Large intestine (tissue), 3 donors: ENCODE measurements at regions not wholly inside any gene's neighbourhood (a gene's known extent, or its start where the extent isn't known, plus 50 kb on each side); places are given as distances from the start of the nearest gene placed in this dataset.

Experiments
- DNase-seq, 2 donors: peaks; one replicate each; pipeline versions ENCODE4 v3.0.0 to v3.0.0-alpha.2; 2013
- H3K27ac ChIP-seq: one replicate; pipeline ENCODE4 v1.5.1; 2013; ENCODE audit warnings: low read length
- H3K27me3 ChIP-seq: 2 replicates; pipeline ENCODE4 v1.6.1; 2013; ENCODE audit warnings: low read length; ENCODE audit not compliant: control insufficient read depth, insufficient read depth
- H3K36me3 ChIP-seq: 2 replicates; pipeline ENCODE4 v1.6.1; 2013; ENCODE audit warnings: low read length; ENCODE audit not compliant: control insufficient read depth, insufficient read depth
- H3K4me1 ChIP-seq: one replicate; pipeline ENCODE4 v1.6.1; 2013; ENCODE audit warnings: low read length; ENCODE audit not compliant: control insufficient read depth, insufficient read depth
- H3K4me3 ChIP-seq: one replicate; pipeline ENCODE4 v1.5.1; 2013; ENCODE audit warnings: low read length
- H3K9me3 ChIP-seq: one replicate; pipeline ENCODE4 v1.6.1; 2013; ENCODE audit warnings: mild to moderate bottlenecking, low read depth, low read length, moderate library complexity; ENCODE audit not compliant: control insufficient read depth
- WGBS: methylation state at CpG from one replicate; pipeline ENCODE4 v1.1.5; 2013; ENCODE audit warnings: low lambda C conversion rate; ENCODE audit not compliant: insufficient coverage; 5-methylcytosine and 5-hydroxymethylcytosine counted together

- no peaks in the 10 kb centered on the region for H3K27me3 ChIP-seq
- no peak for DNase-seq
- no peaks in the 10 kb centered on the region for H3K9me3 ChIP-seq
- H3K27ac ChIP-seq, result no peak overlapping the region
- WGBS, result no CpG with 5 or more reads among the region's 16 CpGs
- H3K4me1 ChIP-seq, result no peaks in the 10 kb centered on the region
- H3K36me3 ChIP-seq, result no peaks in the 10 kb centered on the region
- no peak overlapping the region for H3K4me3 ChIP-seq
These were observed 188.2 kb upstream of the DIO3 start for GRCh38 chr14:101372894-101373620.

DNA sequence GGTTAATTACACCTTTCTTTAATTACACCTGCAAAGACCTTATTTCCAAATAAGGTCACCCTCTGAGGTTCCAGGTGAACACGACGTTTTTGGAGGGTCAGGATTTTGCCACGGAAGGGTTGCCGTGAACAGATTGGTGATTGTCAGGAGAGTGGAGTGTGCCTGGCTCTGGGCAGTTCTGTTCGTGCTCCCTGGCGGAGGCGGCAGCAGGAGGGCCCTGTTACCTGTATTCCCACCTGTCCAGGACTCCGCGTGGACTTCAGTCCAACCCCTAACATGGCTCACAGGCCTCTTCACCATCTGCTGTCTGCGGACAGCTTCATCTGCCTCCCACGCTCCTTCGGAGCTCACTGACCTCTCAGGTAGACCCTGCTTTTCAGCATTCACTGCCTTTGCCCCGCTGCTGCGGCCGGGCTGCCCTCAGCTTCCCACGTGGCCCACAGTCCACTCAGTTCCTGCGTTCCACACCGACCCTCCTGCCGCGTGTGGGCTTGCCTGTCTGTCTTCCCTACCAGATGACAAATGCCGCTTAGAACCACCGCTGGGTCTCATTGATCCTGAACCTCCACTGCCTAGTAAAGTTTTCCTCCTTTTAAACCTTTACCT is 187.5 kb upstream of the DIO3 start:
- Histone ChIP-seq H3K27me3 (no peaks in the 10 kb centered on the region), H3K36me3 (no peaks in the 10 kb centered on the region), H3K9me3 (no peaks in the 10 kb centered on the region), H3K4me3 (no peak overlapping the region), H3K27ac (no peak overlapping the region), H3K4me1 (no peaks in the 10 kb centered on the region)
- DNase-seq, result no peak
- no CpG with 5 or more reads among the region's 22 CpGs for WGBS

- Histone ChIP-seq H3K36me3 (no peaks in the 10 kb centered on the region), H3K27me3 (no peaks in the 10 kb centered on the region), H3K27ac (no peak overlapping the region), H3K9me3 (no peaks in the 10 kb centered on the region), H3K4me1 (no peaks in the 10 kb centered on the region), H3K4me3 (no peak overlapping the region)
- no peak for DNase-seq
- no CpG with 5 or more reads among the region's 19 CpGs for WGBS
These were observed 186.6 kb upstream of the DIO3 start for GRCh38 chr14:101374373-101375338.

DNA sequence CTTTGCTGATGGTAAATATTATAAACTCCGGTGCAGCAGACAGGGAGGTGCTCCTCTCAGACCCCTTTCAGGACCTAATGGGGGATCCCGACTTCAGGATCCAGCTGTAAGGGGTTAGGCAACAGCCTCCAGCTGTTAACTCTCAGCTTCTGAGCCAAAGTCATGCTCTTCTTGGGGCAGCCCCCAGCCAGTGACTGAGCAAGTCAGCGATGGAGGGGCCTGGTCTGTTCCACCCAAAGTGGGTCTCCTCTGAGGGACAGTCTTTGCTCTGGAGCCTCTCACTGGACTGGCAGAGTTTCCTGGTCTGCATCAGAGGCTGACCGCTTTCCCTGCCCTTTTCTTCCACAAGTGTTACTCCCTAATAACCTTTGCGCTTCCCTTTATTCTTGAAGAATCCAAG is 184.2 kb upstream of the DIO3 start:
- no peak for DNase-seq
- H3K36me3 ChIP-seq, result no peaks in the 10 kb centered on the region
- no peaks in the 10 kb centered on the region for H3K4me1 ChIP-seq
- WGBS, result no CpG with 5 or more reads among the region's 5 CpGs
- H3K9me3 ChIP-seq, result no peaks in the 10 kb centered on the region
- H3K4me3 ChIP-seq, result no peak overlapping the region
- H3K27me3 ChIP-seq, result no peaks in the 10 kb centered on the region
- no peak overlapping the region for H3K27ac ChIP-seq

GRCh38 chr14:101379842-101380241 is 181.5 kb upstream of the DIO3 start:
- Histone ChIP-seq H3K27me3 (no peaks in the 10 kb centered on the region), H3K9me3 (no peaks in the 10 kb centered on the region), H3K27ac (no peak overlapping the region), H3K36me3 (no peaks in the 10 kb centered on the region), H3K4me1 (no peaks in the 10 kb centered on the region), H3K4me3 (no peak overlapping the region)
- WGBS, result 63% methylated on average over 1 of the region's 2 CpGs
- DNase-seq, result no peak

DNA sequence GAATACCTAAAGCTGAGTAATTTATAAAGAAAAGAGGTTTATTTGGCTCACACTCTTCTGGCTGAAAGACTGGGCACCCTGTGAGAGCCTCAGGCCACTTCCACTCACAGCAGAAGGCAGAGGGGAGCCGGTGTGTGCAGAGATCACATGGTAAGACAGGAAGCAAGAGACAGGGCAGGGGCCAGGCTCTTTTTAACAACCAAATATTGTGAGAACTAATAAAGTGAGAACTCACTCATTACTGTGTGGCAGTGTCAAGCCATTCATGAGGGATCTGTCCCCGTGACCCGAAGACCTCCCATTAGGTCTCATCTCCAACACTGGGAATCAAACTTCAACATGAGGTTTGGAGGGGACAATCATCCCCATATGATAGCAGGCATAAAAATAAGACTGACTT is 180.8 kb upstream of the DIO3 start:
- WGBS, result 100% methylated on average over 1 of the region's 3 CpGs
- Histone ChIP-seq H3K27ac (no peak overlapping the region), H3K36me3 (no peaks in the 10 kb centered on the region), H3K4me1 (no peaks in the 10 kb centered on the region), H3K4me3 (no peak overlapping the region), H3K9me3 (no peaks in the 10 kb centered on the region), H3K27me3 (no peaks in the 10 kb centered on the region)
- no peak for DNase-seq

DNA sequence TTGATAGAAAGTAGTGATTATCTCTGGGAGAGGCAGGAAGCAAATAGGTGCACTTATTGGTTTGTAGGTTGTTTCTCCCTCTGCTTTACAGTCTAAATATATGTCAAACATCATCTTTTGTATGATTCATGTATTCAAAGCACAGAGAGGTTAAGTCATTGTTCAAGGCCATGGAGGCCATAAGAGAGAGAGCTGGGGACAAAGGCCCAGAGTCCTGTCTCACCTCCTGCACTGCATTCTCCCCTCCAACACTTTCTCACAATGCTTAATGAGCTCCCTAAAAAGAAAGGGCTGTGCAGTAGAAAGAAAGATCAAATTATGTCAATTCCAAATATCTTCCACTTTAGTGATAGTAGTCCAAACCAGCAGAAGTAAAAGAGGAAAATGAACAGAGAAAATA is 180.4 kb upstream of the DIO3 start:
- H3K9me3 ChIP-seq, result no peaks in the 10 kb centered on the region
- no peak overlapping the region for H3K4me3 ChIP-seq
- H3K27ac ChIP-seq, result no peak overlapping the region
- H3K36me3 ChIP-seq, result no peaks in the 10 kb centered on the region
- no peaks in the 10 kb centered on the region for H3K4me1 ChIP-seq
- no peak for DNase-seq
- no peaks in the 10 kb centered on the region for H3K27me3 ChIP-seq

GRCh38 chr14:101383737-101384338 is 177.5 kb upstream of the DIO3 start:
- Histone ChIP-seq H3K4me3 (no peak overlapping the region), H3K4me1 (no peaks in the 10 kb centered on the region), H3K9me3 (no peaks in the 10 kb centered on the region), H3K36me3 (no peaks in the 10 kb centered on the region), H3K27me3 (no peaks in the 10 kb centered on the region), H3K27ac (no peak overlapping the region)
- WGBS, result 85% methylated on average over 2 of the region's 2 CpGs
- no peak for DNase-seq

- Histone ChIP-seq H3K4me1 (no peaks in the 10 kb centered on the region), H3K9me3 (no peaks in the 10 kb centered on the region), H3K27me3 (no peaks in the 10 kb centered on the region), H3K4me3 (no peak overlapping the region), H3K36me3 (no peaks in the 10 kb centered on the region), H3K27ac (no peak overlapping the region)
- DNase-seq, result no peak
- no CpG with 5 or more reads among the region's 9 CpGs for WGBS
These were observed 166.9 kb upstream of the DIO3 start for GRCh38 chr14:101394374-101394773.

- no peak for DNase-seq
- no peaks in the 10 kb centered on the region for H3K9me3 ChIP-seq
- WGBS, result no CpG with 5 or more reads among the region's 5 CpGs
- no peak overlapping the region for H3K4me3 ChIP-seq
- no peaks in the 10 kb centered on the region for H3K4me1 ChIP-seq
- H3K27me3 ChIP-seq, result no peaks in the 10 kb centered on the region
- H3K27ac ChIP-seq, result no peak overlapping the region
- H3K36me3 ChIP-seq, result no peaks in the 10 kb centered on the region
These were observed 165.5 kb upstream of the DIO3 start for GRCh38 chr14:101395779-101396178.
